ENCODE measurements at regions not wholly inside any gene's neighbourhood (a gene's known extent, or its start where the extent isn't known, plus 50 kb on each side); places are given as distances from the start of the nearest gene placed in this dataset.
"Not testable (repeated sequence)": the region's sequence is repeated elsewhere in the genome, so short reads cannot be mapped to it uniquely, and the experiment has no call there.

DNA sequence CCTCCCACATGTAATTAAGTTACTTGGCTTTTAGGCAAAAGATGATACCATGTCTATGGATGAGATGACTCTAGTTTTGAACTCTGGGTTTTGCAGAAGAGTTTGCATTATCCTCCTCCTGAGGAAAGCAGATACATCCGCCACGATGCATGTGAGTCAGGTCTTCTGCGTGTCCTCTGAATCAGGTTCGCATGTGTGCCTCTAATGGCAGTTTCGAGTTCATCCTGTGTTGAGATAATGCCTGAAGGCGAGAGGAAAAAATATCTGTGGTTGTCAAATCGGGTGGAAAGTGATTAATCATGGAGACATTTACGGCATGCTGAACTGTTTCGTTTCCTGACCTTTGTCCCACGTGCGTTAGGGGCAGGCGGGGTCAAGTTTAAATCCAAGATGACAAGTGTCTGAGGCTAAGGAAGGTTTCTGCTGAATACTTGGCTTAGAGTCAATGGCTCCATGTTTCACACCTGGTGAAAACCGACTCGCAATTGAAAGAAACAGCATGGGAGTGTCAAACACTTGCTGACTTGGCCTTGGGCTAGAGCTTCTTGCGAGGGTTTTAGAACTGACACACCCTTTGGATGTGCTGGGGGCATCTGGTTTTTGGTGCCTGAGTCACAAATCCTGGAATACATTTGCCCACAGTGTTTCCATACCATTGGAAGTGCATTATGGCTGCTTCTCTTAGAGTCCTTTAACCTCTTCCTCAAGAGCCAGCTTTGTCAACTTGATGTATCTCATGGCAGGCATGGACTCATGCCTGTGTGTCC lies 216.1 kb upstream of the PLGLB1 start:
- DNase-seq; H3K36me3 Mint-ChIP-seq; H3K27ac Mint-ChIP-seq; H3K4me3 ChIP-seq (ENCODE audit: low read length); H3K36me3 ChIP-seq (ENCODE audit: insufficient read depth, low read length); H3K4me3 Mint-ChIP-seq; H3K9me3 Mint-ChIP-seq; H3K4me1 ChIP-seq (ENCODE audit: insufficient read depth, low read length); H3K27me3 ChIP-seq (ENCODE audit: insufficient read depth, low read length, poor library complexity, severe bottlenecking); H3K27me3 Mint-ChIP-seq; H3K9me3 ChIP-seq (ENCODE audit: low read length); H3K4me1 Mint-ChIP-seq; POLR2A ChIA-PET; H3K27ac ChIP-seq (ENCODE audit: low read depth, low read length); CTCF ChIA-PET: not testable (repeated sequence)

- CTCF ChIA-PET; DNase-seq; H3K36me3 Mint-ChIP-seq; H3K9me3 Mint-ChIP-seq; POLR2A ChIA-PET; H3K4me3 Mint-ChIP-seq; H3K27me3 Mint-ChIP-seq; H3K27ac ChIP-seq (ENCODE audit: low read depth, low read length); H3K27ac Mint-ChIP-seq; H3K27me3 ChIP-seq (ENCODE audit: insufficient read depth, low read length, poor library complexity, severe bottlenecking); H3K4me1 ChIP-seq (ENCODE audit: insufficient read depth, low read length); H3K4me1 Mint-ChIP-seq; H3K9me3 ChIP-seq (ENCODE audit: low read length); H3K4me3 ChIP-seq (ENCODE audit: low read length); H3K36me3 ChIP-seq (ENCODE audit: insufficient read depth, low read length): not testable (repeated sequence)
Measured at GRCh38 chr2:87239558-87240215, 218.0 kb upstream of the PLGLB1 start.

DNA sequence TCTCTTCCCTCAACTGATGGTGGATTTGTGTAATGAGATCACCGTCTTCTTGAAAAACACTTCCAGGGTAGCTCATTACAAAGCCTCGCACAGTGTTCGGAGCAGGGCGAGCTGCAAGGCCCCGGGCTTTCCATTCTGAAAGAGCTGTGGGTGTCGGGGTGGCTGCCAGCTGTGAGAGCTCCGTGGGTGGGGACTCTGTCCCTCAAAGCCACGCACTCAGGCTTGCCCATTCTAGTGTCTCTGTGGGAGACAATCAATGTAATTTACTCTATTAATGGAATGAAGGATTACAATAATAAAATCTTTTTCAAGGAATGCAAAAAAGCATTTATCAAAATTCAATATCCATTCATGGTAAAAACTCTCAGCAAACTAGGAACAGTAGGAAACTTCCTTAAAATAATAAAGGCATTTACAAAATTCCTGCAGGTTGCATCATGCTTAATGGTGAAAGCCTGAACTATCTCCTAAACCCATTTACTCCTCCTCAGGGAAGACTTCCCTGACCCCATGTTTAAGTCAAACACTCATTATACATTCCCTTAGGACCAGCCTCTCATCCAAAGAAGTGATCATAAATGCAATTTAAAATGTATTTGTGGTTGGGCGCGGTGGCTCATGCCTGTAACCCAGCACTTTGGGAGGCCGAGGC lies 224.5 kb upstream of the PLGLB1 start:
- H3K4me3 Mint-ChIP-seq; H3K4me1 Mint-ChIP-seq; H3K9me3 ChIP-seq (ENCODE audit: low read length); H3K9me3 Mint-ChIP-seq; H3K27me3 ChIP-seq (ENCODE audit: insufficient read depth, low read length, poor library complexity, severe bottlenecking); H3K27me3 Mint-ChIP-seq; CTCF ChIA-PET; H3K4me1 ChIP-seq (ENCODE audit: insufficient read depth, low read length); H3K4me3 ChIP-seq (ENCODE audit: low read length); H3K36me3 ChIP-seq (ENCODE audit: insufficient read depth, low read length); DNase-seq; POLR2A ChIA-PET; H3K27ac ChIP-seq (ENCODE audit: low read depth, low read length); H3K36me3 Mint-ChIP-seq: not testable (repeated sequence)
- H3K27ac Mint-ChIP-seq: peak overlapping the region in 1 of 8 donors; percentile 54

DNA sequence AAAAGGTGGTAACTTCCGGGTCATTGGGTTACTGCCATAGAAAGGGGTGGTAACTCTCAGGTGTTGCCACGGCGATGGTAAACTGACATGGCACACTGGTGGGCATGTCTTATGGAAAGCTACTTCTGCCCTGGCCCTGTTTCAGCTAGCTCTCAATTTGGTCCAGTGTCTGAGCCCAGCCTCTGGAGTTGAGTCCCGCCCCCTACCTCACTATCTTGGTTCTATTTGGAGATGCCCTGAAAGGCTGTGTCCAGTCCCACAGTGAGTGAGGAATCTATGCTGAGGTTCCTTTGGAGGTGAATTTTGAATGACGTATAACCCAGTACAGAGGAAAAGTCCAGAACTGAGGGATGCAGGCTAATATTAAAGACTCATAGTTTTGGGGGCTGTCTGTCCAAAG lies 230.4 kb upstream of the PLGLB1 start:
- H3K27ac Mint-ChIP-seq; H3K36me3 Mint-ChIP-seq; H3K4me3 ChIP-seq (ENCODE audit: low read length); H3K4me3 Mint-ChIP-seq; H3K27ac ChIP-seq (ENCODE audit: low read depth, low read length); H3K4me1 Mint-ChIP-seq; H3K4me1 ChIP-seq (ENCODE audit: insufficient read depth, low read length); H3K9me3 ChIP-seq (ENCODE audit: low read length); H3K9me3 Mint-ChIP-seq; POLR2A ChIA-PET; CTCF ChIA-PET; H3K27me3 Mint-ChIP-seq; DNase-seq; H3K27me3 ChIP-seq (ENCODE audit: insufficient read depth, low read length, poor library complexity, severe bottlenecking); H3K36me3 ChIP-seq (ENCODE audit: insufficient read depth, low read length): not testable (repeated sequence)

- H3K27me3 ChIP-seq (ENCODE audit: insufficient read depth, low read length, poor library complexity, severe bottlenecking); H3K27me3 Mint-ChIP-seq; H3K36me3 Mint-ChIP-seq; H3K9me3 Mint-ChIP-seq; H3K27ac ChIP-seq (ENCODE audit: low read depth, low read length); DNase-seq; CTCF ChIA-PET; H3K4me3 Mint-ChIP-seq; H3K27ac Mint-ChIP-seq; H3K9me3 ChIP-seq (ENCODE audit: low read length); H3K4me1 Mint-ChIP-seq; H3K4me1 ChIP-seq (ENCODE audit: insufficient read depth, low read length); H3K4me3 ChIP-seq (ENCODE audit: low read length); H3K36me3 ChIP-seq (ENCODE audit: insufficient read depth, low read length); POLR2A ChIA-PET: not testable (repeated sequence)
Measured at GRCh38 chr2:87254562-87254961, 232.9 kb upstream of the PLGLB1 start.

DNA sequence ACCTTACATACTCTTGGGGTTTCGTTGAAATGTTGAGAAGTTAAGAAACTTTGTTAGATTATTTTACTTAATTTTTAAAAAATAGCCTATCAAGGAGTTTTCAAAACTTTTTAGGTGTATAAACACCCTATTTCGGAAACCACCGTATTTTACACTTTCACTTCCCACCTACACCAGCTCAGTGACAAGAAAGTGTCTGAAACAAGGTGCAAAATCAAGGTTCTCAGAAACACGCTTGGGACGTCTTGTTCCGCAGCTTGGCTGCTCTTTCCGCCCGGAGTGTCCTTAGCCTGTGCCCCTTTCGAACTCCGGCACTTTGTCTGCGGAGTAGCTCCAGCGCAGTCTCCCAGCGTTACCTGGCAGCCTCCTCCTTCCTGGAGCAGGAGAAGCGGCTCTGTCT lies 233.8 kb upstream of the PLGLB1 start:
- H3K4me1 ChIP-seq (ENCODE audit: insufficient read depth, low read length); H3K9me3 ChIP-seq (ENCODE audit: low read length); H3K4me3 ChIP-seq (ENCODE audit: low read length); H3K4me1 Mint-ChIP-seq; H3K27ac ChIP-seq (ENCODE audit: low read depth, low read length); H3K9me3 Mint-ChIP-seq; CTCF ChIA-PET; H3K27me3 ChIP-seq (ENCODE audit: insufficient read depth, low read length, poor library complexity, severe bottlenecking); H3K36me3 Mint-ChIP-seq; POLR2A ChIA-PET; H3K36me3 ChIP-seq (ENCODE audit: insufficient read depth, low read length); H3K27me3 Mint-ChIP-seq; DNase-seq; H3K27ac Mint-ChIP-seq: not testable (repeated sequence)
- peak overlapping the region in 3 of 7 donors; percentile 23 to 47 (median 37) for H3K4me3 Mint-ChIP-seq

GRCh38 chr2:87258887-87259286 lies 237.2 kb upstream of the PLGLB1 start:
- H3K27ac Mint-ChIP-seq; H3K9me3 Mint-ChIP-seq; DNase-seq; H3K27ac ChIP-seq (ENCODE audit: low read depth, low read length); H3K36me3 Mint-ChIP-seq; H3K27me3 ChIP-seq (ENCODE audit: insufficient read depth, low read length, poor library complexity, severe bottlenecking); H3K4me3 Mint-ChIP-seq; CTCF ChIA-PET; H3K27me3 Mint-ChIP-seq; H3K4me1 ChIP-seq (ENCODE audit: insufficient read depth, low read length); H3K4me1 Mint-ChIP-seq; POLR2A ChIA-PET; H3K4me3 ChIP-seq (ENCODE audit: low read length); H3K36me3 ChIP-seq (ENCODE audit: insufficient read depth, low read length); H3K9me3 ChIP-seq (ENCODE audit: low read length): not testable (repeated sequence)

- not testable (repeated sequence) for H3K4me1 Mint-ChIP-seq
- H3K27ac Mint-ChIP-seq: peak overlapping the region in 1 of 8 donors; percentile 16
Measured at GRCh38 chr2:87262184-87262702, 240.6 kb upstream of the PLGLB1 start.

More at GRCh38 chr2:87262184-87262702, 240.6 kb upstream of the PLGLB1 start:
- H3K4me3 ChIP-seq (ENCODE audit: low read length); H3K27me3 Mint-ChIP-seq; H3K9me3 Mint-ChIP-seq; H3K27me3 ChIP-seq (ENCODE audit: insufficient read depth, low read length, poor library complexity, severe bottlenecking); H3K4me3 Mint-ChIP-seq; H3K9me3 ChIP-seq (ENCODE audit: low read length); H3K36me3 ChIP-seq (ENCODE audit: insufficient read depth, low read length); DNase-seq; POLR2A ChIA-PET; H3K4me1 ChIP-seq (ENCODE audit: insufficient read depth, low read length); H3K27ac ChIP-seq (ENCODE audit: low read depth, low read length); CTCF ChIA-PET; H3K36me3 Mint-ChIP-seq: not testable (repeated sequence)
